Prostate gland (tissue), 2 donors: ENCODE measurements at regions not wholly inside any gene's neighbourhood (a gene's known extent, or its start where the extent isn't known, plus 50 kb on each side); places are given as distances from the start of the nearest gene placed in this dataset.

ENCODE experiments used
- DNase-seq: peaks from one replicate; pipeline ENCODE4 v3.0.0-alpha.2; 2019; ENCODE audit warnings: low spot score
- H3K27ac ChIP-seq, 2 donors: fragments of 200-600 bp; sonication (generic); 2 replicates each; pipeline ENCODE4 v1.5.1; 2017 to 2019
- H3K27me3 ChIP-seq: fragments of 200-600 bp; sonication (generic); replicated peaks from 2 replicates; pipeline ENCODE4 v1.5.1; 2019; ENCODE audit not compliant: insufficient read depth
- H3K36me3 ChIP-seq, 2 donors: fragments of 200-600 bp; sonication (generic); 1 replicate in 1 of 2; 2 replicates in 1 of 2; pipeline versions ENCODE4 v1.5.1 to v1.8.1; 2017 to 2019
- H3K4me1 ChIP-seq: fragments of 200-600 bp; sonication (generic); replicated peaks from 2 replicates; pipeline ENCODE4 v1.5.1; 2019
- H3K4me3 ChIP-seq, 2 donors: fragments of 200-600 bp; sonication (generic); 2 replicates each; pipeline ENCODE4 v1.5.1; 2017 to 2019
- H3K9me3 ChIP-seq: fragments of 200-600 bp; sonication (generic); 2 replicates; pipeline ENCODE4 v1.5.1; 2017
- POLR2A ChIP-seq: fragments of 450-650 bp; IDR thresholded peaks from one replicate; pipeline ENCODE4 v1.6.1; 2016; ENCODE audit warnings: antibody characterized with exemption, mild to moderate bottlenecking
- POLR2AphosphoS5 ChIP-seq: sonication (generic); formaldehyde crosslinking; IDR thresholded peaks from one replicate; pipeline ENCODE4 v1.6.1; 2017; ENCODE audit warnings: antibody characterized with exemption
- WGBS: methylation state at CpG from one replicate; pipeline ENCODE4 v1.1.5; 2018; 5-methylcytosine and 5-hydroxymethylcytosine counted together
- intact Hi-C: fragments of 100-400 bp; cut with DNase I; formaldehyde crosslinking; loops from one replicate; pipeline ENCODE4 v1.14.2; 2022
- TF ChIP-seq, protein P1 (sequence below), 4 experiments: fragments of 200-600 bp in 2 of 4; fragments of 450-650 bp in 2 of 4; sonication (generic) in 2 of 4; IDR thresholded peaks; 1 replicate in 3 of 4; 2 replicates in 1 of 4; pipeline ENCODE4 v1.5.1; 2016 to 2019; ENCODE audit warnings: antibody characterized with exemption in 4 of 4, mild to moderate bottlenecking in 2 of 4, moderate library complexity in 2 of 4

DNA sequence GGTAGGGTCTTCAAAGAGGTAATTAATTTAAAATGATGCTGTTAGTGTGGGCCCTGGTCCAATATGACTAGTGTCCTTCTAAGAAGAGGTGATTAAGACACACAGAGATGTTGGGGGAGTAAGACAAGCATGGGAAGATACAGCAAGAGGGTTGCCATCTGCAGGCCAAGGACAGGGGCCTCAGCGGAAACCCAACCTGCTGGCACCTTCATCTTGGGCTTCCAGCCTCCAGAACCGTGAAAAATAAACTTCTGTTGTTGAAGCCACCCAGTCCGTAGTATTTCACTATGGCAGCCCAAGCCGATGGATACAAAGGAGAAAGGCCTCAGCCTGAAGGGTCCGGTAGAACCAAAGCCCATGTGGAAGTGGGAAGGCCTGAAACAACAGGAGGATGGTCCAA lies 161.7 kb upstream of the UBE2E1 start:
- 96% methylated on average over 5 of the region's 5 CpGs for WGBS
- intact Hi-C loops, result no loop called here
- Histone ChIP-seq H3K4me1 (no peaks in the 10 kb centered on the region), H3K27ac (no peak overlapping the region), H3K36me3 (no peaks in the 10 kb centered on the region), H3K27me3 (no peaks in the 10 kb centered on the region), H3K9me3 (no peaks in the 10 kb centered on the region), H3K4me3 (no peak overlapping the region)
- no peak for DNase-seq
- TF ChIP-seq POLR2AphosphoS5, result no peak
- TF ChIP-seq, protein P1, sequence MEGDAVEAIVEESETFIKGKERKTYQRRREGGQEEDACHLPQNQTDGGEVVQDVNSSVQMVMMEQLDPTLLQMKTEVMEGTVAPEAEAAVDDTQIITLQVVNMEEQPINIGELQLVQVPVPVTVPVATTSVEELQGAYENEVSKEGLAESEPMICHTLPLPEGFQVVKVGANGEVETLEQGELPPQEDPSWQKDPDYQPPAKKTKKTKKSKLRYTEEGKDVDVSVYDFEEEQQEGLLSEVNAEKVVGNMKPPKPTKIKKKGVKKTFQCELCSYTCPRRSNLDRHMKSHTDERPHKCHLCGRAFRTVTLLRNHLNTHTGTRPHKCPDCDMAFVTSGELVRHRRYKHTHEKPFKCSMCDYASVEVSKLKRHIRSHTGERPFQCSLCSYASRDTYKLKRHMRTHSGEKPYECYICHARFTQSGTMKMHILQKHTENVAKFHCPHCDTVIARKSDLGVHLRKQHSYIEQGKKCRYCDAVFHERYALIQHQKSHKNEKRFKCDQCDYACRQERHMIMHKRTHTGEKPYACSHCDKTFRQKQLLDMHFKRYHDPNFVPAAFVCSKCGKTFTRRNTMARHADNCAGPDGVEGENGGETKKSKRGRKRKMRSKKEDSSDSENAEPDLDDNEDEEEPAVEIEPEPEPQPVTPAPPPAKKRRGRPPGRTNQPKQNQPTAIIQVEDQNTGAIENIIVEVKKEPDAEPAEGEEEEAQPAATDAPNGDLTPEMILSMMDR (IDR thresholded peaks at IDR 0.05), result no peak
- TF ChIP-seq POLR2A, result no peak

DNA sequence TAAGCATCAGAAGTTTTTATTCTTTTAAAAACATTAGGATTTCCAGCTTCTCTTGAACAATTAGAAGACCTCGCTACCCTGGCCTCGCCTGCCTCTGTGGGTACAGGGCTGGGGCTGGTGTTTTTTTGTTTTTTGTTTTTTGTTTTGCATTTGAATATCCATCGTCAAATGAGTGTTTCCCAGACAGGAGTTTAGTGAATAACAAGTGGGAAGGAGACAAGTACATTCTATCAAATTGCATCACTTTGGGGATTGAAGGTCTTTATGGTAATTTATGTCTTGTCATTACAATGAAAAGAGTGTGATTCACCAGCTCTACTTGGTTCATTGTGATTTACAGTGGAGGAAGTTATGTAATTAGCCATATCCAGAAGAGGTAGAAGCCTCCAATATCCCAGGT lies 161.1 kb upstream of the UBE2E1 start:
- Histone ChIP-seq H3K36me3 (no peaks in the 10 kb centered on the region), H3K4me1 (no peaks in the 10 kb centered on the region), H3K27ac (no peak overlapping the region), H3K9me3 (no peaks in the 10 kb centered on the region), H3K27me3 (no peaks in the 10 kb centered on the region), H3K4me3 (no peak overlapping the region)
- 94% methylated on average over 3 of the region's 3 CpGs for WGBS
- intact Hi-C loops, result no loop called here
- no peak for DNase-seq
- TF ChIP-seq POLR2A, result no peak
- TF ChIP-seq POLR2AphosphoS5, result no peak
- TF ChIP-seq, protein P1 (IDR thresholded peaks at IDR 0.05), result no peak

DNA sequence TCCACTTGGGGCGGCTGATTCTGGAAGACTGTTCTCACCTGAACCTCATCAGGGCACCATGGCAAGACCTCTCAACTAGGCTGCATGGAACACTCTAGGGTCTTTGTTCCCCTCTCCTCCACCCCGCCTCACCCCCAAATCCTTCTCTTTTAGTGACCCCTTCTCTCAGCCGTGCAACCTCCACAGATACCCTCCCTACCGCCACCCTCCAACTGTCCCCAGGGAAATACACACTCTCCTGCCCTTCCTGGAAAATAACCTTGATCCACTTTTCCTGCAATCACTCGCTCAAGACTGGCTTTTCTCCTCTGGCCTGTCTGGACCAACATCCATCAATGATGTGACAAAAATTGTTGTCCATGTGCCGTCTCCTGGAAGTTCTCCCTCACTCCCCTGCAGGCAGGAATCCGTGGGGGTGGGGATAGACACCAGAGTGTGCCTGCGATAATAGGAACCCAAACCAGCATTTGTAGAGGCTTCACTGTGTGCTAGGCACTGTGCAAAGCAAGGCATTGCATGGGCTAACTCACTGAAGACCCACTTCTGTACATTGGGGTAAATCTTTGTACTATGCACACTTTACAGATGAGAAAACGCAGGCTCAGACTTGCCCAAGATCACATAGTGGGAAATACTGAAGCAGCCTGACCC lies 160.1 kb upstream of the UBE2E1 start:
- Histone ChIP-seq H3K4me3 (no peak overlapping the region), H3K27me3 (no peaks in the 10 kb centered on the region), H3K4me1 (no peaks in the 10 kb centered on the region), H3K9me3 (no peaks in the 10 kb centered on the region), H3K36me3 (no peaks in the 10 kb centered on the region), H3K27ac (no peak overlapping the region)
- 84% methylated on average over 9 of the region's 9 CpGs for WGBS
- no peak for DNase-seq
- TF ChIP-seq, protein P1 (IDR thresholded peaks at IDR 0.05), result no peak
- TF ChIP-seq POLR2AphosphoS5 (no peak), POLR2A (no peak)
- intact Hi-C loops, result no loop called here

DNA sequence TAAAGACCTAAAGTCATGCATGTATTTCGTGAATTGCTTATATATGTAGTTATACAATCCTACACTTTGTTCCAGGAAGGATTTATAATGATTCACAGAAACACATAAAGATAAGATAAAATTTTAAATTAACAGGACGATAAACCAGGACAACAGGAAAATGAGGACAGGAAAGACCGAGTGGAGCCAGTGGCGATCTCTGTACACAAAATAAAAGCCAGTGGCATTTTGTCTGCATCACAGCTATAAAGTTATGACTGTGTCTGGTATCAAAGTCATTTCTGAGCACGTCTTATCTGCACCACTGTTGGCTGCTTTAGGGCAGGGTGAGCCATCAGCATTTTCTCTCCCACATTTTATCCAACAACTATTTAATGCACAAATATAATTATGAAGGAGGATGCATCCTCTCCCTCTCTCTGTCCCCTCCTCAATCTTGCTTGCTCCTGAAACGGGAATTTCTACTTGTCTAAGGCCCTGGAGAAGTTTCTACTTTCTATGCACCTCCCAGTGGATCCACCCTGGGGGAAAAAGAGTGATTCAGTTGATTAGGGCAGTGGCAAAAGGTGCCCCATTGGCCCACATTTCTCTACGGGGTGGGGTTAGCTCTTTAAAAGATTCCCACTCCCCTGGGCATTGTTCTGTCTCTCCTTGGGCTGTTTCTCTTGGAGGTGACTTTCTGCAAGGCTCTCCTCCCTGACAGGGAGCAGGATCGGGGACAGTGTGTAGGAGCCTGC lies 159.4 kb upstream of the UBE2E1 start:
- Histone ChIP-seq H3K4me3 (no peak overlapping the region), H3K27ac (no peak overlapping the region), H3K9me3 (no peaks in the 10 kb centered on the region), H3K27me3 (no peaks in the 10 kb centered on the region), H3K36me3 (no peaks in the 10 kb centered on the region), H3K4me1 (no peaks in the 10 kb centered on the region)
- DNase-seq, result no peak
- 62% methylated on average over 8 of the region's 8 CpGs for WGBS
- intact Hi-C loops, result no loop called here
- TF ChIP-seq POLR2AphosphoS5, result no peak
- TF ChIP-seq, protein P1 (IDR thresholded peaks at IDR 0.05), result no peak
